Panc1 (cell line): ENCODE measurements at regions not wholly inside any gene's neighbourhood (a gene's known extent, or its start where the extent isn't known, plus 50 kb on each side); places are given as distances from the start of the nearest gene placed in this dataset.

Source experiments
- ATAC-seq: fragments of 200-7000 bp; cut with Tn5 transposase; 2 replicates; pipeline ENCODE4 v1.9.1; 2020; ENCODE audit warnings: mild to moderate bottlenecking, moderate library complexity
- BruUV-seq: library from RNA; stranded (reverse); fragments of 400-500 nt; replicated peaks from 2 replicates; lab custom pipeline; 2021; lab: Mats Ljungman, UMichigan
- CTCF ChIA-PET: fragments of 300-600 bp; sonication (Branson Sonifier 250); formaldehyde crosslinking; loops from one replicate; lab custom pipeline; 2022; ENCODE audit warnings: antibody characterized with exemption; lab: Charles Lee
- POLR2A ChIA-PET: fragments of 300-600 bp; sonication (Branson Sonifier 250); formaldehyde crosslinking; loops from one replicate; lab custom pipeline; 2022; ENCODE audit warnings: antibody characterized with exemption; lab: Charles Lee
- DNase-seq: peaks from one replicate; pipeline ENCODE4 v3.0.0-alpha.2; 2010; ENCODE audit warnings: low read depth, low spot score
- H3K27ac ChIP-seq: 2 replicates; pipeline ENCODE4 v1.5.1; 2011; ENCODE audit warnings: mild to moderate bottlenecking, low read length, inconsistent platforms
- H3K27me3 ChIP-seq: fragments of 200-500 bp; sonication (Bioruptor generic); 2 replicates; pipeline ENCODE4 v1.6.0; 2014; ENCODE audit warnings: low read length, inconsistent platforms; ENCODE audit not compliant: control insufficient read depth, insufficient read depth
- H3K36me3 ChIP-seq: fragments of 200-500 bp; sonication (Bioruptor generic); 2 replicates; pipeline ENCODE4 v1.5.1; 2014; ENCODE audit warnings: inconsistent platforms, mild to moderate bottlenecking, low read length, moderate library complexity; ENCODE audit not compliant: control insufficient read depth, insufficient read depth
- H3K4me1 ChIP-seq: 2 replicates; pipeline ENCODE4 v1.5.1; 2011; ENCODE audit warnings: inconsistent platforms, mild to moderate bottlenecking, low read length, moderate library complexity; ENCODE audit not compliant: control insufficient read depth, insufficient read depth
- H3K4me3 ChIP-seq, 2 experiments: 2 replicates each; pipeline ENCODE4 v1.5.1; 2011 to 2012; ENCODE audit warnings: low read depth in 2 of 2, low read length in 2 of 2, mild to moderate bottlenecking in 2 of 2, inconsistent platforms in 1 of 2, moderate library complexity in 1 of 2
- H3K9me3 ChIP-seq: fragments of 200-500 bp; sonication (Bioruptor generic); 2 replicates; pipeline ENCODE4 v1.5.1; 2014; ENCODE audit warnings: low read depth, mild to moderate bottlenecking, inconsistent platforms, low read length, moderate library complexity; ENCODE audit not compliant: control insufficient read depth, insufficient read depth
- POLR2AphosphoS5 ChIP-seq: IDR thresholded peaks from 2 replicates; pipeline ENCODE4 v1.6.1; 2012; ENCODE audit warnings: mild to moderate bottlenecking, low read depth, low read length, moderate library complexity
- SIN3A ChIP-seq: IDR thresholded peaks from 2 replicates; pipeline ENCODE4 v1.6.1; 2012; ENCODE audit warnings: low read depth, mild to moderate bottlenecking, low read length, moderate library complexity, borderline replicate concordance; ENCODE audit not compliant: insufficient read depth
- TCF7L2 ChIP-seq: IDR thresholded peaks from 2 replicates; pipeline ENCODE4 v1.6.1; 2011; ENCODE audit warnings: mild to moderate bottlenecking, low read depth, low read length, inconsistent platforms
- in situ Hi-C: cut with HindIII; loops from 2 replicates; pipeline ENCODE4 v1.10.0; 2016; ENCODE audit warnings: low sequenced_read_pairs, low pct_unique_long_range_greater_than_20kb
- intact Hi-C: fragments of 100-400 bp; cut with micrococcal nuclease; formaldehyde crosslinking; loops from one replicate; pipeline ENCODE4 v1.10.0; 2022; ENCODE audit not compliant: unreplicated experiment
- TF ChIP-seq, protein P1 (sequence below), 2 experiments: IDR thresholded peaks; 2 replicates each; pipeline ENCODE4 v1.6.1; 2011 to 2012; ENCODE audit warnings: low read depth in 2 of 2, control low read depth in 1 of 2, low read length in 1 of 2, mild to moderate bottlenecking in 1 of 2, moderate library complexity in 1 of 2; ENCODE audit not compliant: insufficient read depth in 1 of 2
- TF ChIP-seq, protein P2 (sequence below): fragments of 450-650 bp; IDR thresholded peaks from 2 replicates; pipeline ENCODE4 v1.5.1; 2017; ENCODE audit warnings: mild to moderate bottlenecking

DNA sequence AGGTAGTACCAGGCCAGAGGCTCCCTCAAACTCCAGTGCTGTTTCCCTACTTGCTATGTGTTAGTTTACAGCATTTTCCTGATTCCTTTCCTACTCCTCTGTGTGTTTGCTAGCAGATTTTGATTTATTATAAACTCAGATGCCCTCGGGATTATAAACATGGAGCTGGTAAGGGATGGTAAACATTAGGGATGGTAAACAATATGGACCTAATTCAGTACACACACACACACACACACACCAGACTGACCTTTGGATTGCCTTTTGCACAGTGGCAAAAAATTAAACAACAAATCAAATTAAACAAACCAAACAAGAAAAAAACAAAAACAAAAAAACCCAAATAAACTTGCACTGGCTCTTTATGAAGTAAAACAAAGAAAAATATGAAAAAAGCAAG, 55.4 kb upstream of the ACVR1 start:
- BruUV-seq: no TSS peak
- POLR2A ChIA-PET: no interaction called here
- Histone ChIP-seq H3K36me3 (no peaks in the 10 kb centered on the region), H3K4me3 (no peak overlapping the region), H3K27me3 (no peaks in the 10 kb centered on the region; the same call in 1 of the 2 replicates), H3K9me3 (no peaks in the 10 kb centered on the region), H3K4me1 (no peaks in the 10 kb centered on the region), H3K27ac (no peak overlapping the region)
- CTCF ChIA-PET: interaction anchor here (0.6 kb wide), 1 partner anchor 15 kb away, joined by 4 read pairs; no protein-coding TSS in a partner anchor
- in situ Hi-C loops: no loop called here
- DNase-seq: no peak
- intact Hi-C loops: no loop called here
- TF ChIP-seq SIN3A (no peak), POLR2AphosphoS5 (no peak), TCF7L2 (no peak)
- TF ChIP-seq, protein P1, sequence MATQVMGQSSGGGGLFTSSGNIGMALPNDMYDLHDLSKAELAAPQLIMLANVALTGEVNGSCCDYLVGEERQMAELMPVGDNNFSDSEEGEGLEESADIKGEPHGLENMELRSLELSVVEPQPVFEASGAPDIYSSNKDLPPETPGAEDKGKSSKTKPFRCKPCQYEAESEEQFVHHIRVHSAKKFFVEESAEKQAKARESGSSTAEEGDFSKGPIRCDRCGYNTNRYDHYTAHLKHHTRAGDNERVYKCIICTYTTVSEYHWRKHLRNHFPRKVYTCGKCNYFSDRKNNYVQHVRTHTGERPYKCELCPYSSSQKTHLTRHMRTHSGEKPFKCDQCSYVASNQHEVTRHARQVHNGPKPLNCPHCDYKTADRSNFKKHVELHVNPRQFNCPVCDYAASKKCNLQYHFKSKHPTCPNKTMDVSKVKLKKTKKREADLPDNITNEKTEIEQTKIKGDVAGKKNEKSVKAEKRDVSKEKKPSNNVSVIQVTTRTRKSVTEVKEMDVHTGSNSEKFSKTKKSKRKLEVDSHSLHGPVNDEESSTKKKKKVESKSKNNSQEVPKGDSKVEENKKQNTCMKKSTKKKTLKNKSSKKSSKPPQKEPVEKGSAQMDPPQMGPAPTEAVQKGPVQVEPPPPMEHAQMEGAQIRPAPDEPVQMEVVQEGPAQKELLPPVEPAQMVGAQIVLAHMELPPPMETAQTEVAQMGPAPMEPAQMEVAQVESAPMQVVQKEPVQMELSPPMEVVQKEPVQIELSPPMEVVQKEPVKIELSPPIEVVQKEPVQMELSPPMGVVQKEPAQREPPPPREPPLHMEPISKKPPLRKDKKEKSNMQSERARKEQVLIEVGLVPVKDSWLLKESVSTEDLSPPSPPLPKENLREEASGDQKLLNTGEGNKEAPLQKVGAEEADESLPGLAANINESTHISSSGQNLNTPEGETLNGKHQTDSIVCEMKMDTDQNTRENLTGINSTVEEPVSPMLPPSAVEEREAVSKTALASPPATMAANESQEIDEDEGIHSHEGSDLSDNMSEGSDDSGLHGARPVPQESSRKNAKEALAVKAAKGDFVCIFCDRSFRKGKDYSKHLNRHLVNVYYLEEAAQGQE (IDR thresholded peaks at IDR 0.05; ENCODE audit: insufficient read depth in 1 of 2, low read depth in 2 of 2, low read length in 1 of 2): no peak
- TF ChIP-seq, protein P2, sequence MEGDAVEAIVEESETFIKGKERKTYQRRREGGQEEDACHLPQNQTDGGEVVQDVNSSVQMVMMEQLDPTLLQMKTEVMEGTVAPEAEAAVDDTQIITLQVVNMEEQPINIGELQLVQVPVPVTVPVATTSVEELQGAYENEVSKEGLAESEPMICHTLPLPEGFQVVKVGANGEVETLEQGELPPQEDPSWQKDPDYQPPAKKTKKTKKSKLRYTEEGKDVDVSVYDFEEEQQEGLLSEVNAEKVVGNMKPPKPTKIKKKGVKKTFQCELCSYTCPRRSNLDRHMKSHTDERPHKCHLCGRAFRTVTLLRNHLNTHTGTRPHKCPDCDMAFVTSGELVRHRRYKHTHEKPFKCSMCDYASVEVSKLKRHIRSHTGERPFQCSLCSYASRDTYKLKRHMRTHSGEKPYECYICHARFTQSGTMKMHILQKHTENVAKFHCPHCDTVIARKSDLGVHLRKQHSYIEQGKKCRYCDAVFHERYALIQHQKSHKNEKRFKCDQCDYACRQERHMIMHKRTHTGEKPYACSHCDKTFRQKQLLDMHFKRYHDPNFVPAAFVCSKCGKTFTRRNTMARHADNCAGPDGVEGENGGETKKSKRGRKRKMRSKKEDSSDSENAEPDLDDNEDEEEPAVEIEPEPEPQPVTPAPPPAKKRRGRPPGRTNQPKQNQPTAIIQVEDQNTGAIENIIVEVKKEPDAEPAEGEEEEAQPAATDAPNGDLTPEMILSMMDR: no peak
- ATAC-seq: no peak

DNA sequence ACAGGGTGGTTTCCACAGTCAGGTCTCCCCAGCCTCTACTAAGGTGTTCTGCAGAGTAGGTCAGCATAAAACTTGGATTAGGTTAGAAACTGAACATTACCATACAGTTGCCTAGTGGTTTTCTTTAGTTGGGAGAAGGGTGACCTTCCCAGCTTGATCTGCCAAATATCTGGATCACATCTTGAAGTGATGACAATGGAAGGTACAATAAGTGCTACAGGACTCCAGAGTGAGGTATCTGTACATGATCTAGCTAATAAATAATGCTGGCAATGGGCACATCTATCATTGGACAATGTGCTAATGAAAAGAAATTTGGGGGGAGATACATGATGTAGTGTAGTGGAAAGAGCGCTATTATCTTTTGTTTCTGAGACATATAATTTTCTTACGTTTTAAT, 54.6 kb upstream of the ACVR1 start:
- BruUV-seq: no TSS peak
- ChIA-PET CTCF (interaction anchor here (0.6 kb wide), 1 partner anchor 15 kb away, joined by 4 read pairs; no protein-coding TSS in a partner anchor), POLR2A (no interaction called here)
- ATAC-seq: no peak
- H3K4me1 ChIP-seq: no peaks in the 10 kb centered on the region
- H3K9me3 ChIP-seq: no peaks in the 10 kb centered on the region
- no peak for TF ChIP-seq POLR2AphosphoS5
- TF ChIP-seq, protein P1 (IDR thresholded peaks at IDR 0.05; ENCODE audit: insufficient read depth in 1 of 2, low read depth in 2 of 2, low read length in 1 of 2): no peak
- TF ChIP-seq, protein P2: no peak
- no peak for TF ChIP-seq TCF7L2
- TF ChIP-seq SIN3A: no peak
- DNase-seq: no peak
- no peaks in the 10 kb centered on the region; the same call in 1 of the 2 replicates for H3K27me3 ChIP-seq
- in situ Hi-C loops (no loop called here), intact Hi-C loops (no loop called here)
- H3K36me3 ChIP-seq: no peaks in the 10 kb centered on the region
- no peak overlapping the region for H3K27ac ChIP-seq
- H3K4me3 ChIP-seq: no peak overlapping the region
